A549 (cell line): ENCODE measurements at regions not wholly inside any gene's neighbourhood (a gene's known extent, or its start where the extent isn't known, plus 50 kb on each side); places are given as distances from the start of the nearest gene placed in this dataset.

Source experiments
- ATAC-seq, 2 experiments: fragments of 200-7000 bp in 1 of 2; fragments of >200 bp in 1 of 2; cut with Nextera tagmentation in 1 of 2; cut with Tn5 transposase in 1 of 2; 3 replicates each; pipeline versions ENCODE4 v1.8.0 to v1.9.1; 2018 to 2020; ENCODE audit warnings: mild to moderate bottlenecking in 1 of 2, moderate library complexity in 1 of 2
- CTCF ChIA-PET: fragments of 300-600 bp; sonication (Branson Sonifier 250); formaldehyde crosslinking; extraction: SDS; loops from one replicate; lab custom pipeline; 2021; ENCODE audit warnings: antibody characterized with exemption, inconsistent platforms; lab: Yijun Ruan, JAX
- POLR2A ChIA-PET: fragments of 350-600 bp; formaldehyde crosslinking; extraction: SDS; loops from one replicate; lab custom pipeline; 2021; ENCODE audit warnings: antibody characterized with exemption, inconsistent platforms; lab: Yijun Ruan, JAX
- DNase-seq, 2 experiments: peaks; one replicate each; pipeline versions ENCODE4 v3.0.0 to v3.0.0-alpha.2; 2011 to 2016; ENCODE audit warnings: low read depth in 1 of 2, low spot score in 1 of 2
- FAIRE-seq: peaks from 2 replicates; lab custom pipeline; 2011; peaks lifted over from hg19 to GRCh38; lab: Jason Lieb, UNC
- H3K27ac ChIP-seq, 2 experiments: fragments of >200 bp; sonication (Bioruptor Twin); formaldehyde crosslinking; 3 replicates each; pipeline ENCODE4 v1.5.1; 2016 to 2017
- H3K4me1 ChIP-seq: fragments of >200 bp; sonication (Bioruptor Twin); formaldehyde crosslinking; 3 replicates; pipeline ENCODE4 v1.6.1; 2016
- H3K4me2 ChIP-seq: fragments of >200 bp; sonication (Bioruptor Twin); formaldehyde crosslinking; 3 replicates; pipeline ENCODE4 v1.6.1; 2016
- H3K4me3 ChIP-seq: fragments of >200 bp; sonication (Bioruptor Twin); formaldehyde crosslinking; 3 replicates; pipeline ENCODE4 v1.5.1; 2016
- H3K9me3 ChIP-seq: fragments of >200 bp; sonication (Bioruptor Twin); formaldehyde crosslinking; 3 replicates; pipeline ENCODE4 v1.6.1; 2016
- ATOH8 ChIP-seq: fragments of 250-450 bp; sonication (Bioruptor Pico); IDR thresholded peaks from 2 replicates; pipeline ENCODE4 v1.5.0; 2020; ENCODE audit warnings: low read depth, mild to moderate bottlenecking, moderate library complexity
- BCL3 ChIP-seq: fragments of >200 bp; sonication (Bioruptor Twin); formaldehyde crosslinking; IDR thresholded peaks from 3 replicates; pipeline ENCODE4 v1.6.1; 2016
- CBX2 ChIP-seq: fragments of 200-600 bp; sonication (generic); IDR thresholded peaks from 2 replicates; pipeline ENCODE4 v1.6.1; 2016; ENCODE audit warnings: low read depth, mild to moderate bottlenecking, borderline replicate concordance
- CEBPB ChIP-seq, 2 experiments: fragments of >200 bp in 1 of 2; sonication (Bioruptor Twin) in 1 of 2; formaldehyde crosslinking in 1 of 2; IDR thresholded peaks; 2 replicates each; pipeline ENCODE4 v1.6.1; 2012 to 2016
- CHD2 ChIP-seq: fragments of 150-350 bp; IDR thresholded peaks from 2 replicates; pipeline ENCODE4 v1.6.1; 2014; ENCODE audit warnings: low read length; ENCODE audit not compliant: partially characterized antibody
- E2F6 ChIP-seq: IDR thresholded peaks from 2 replicates; pipeline ENCODE4 v1.6.1; 2012; ENCODE audit warnings: low read depth, borderline replicate concordance
- ELK1 ChIP-seq: fragments of 150-350 bp; IDR thresholded peaks from 2 replicates; pipeline ENCODE4 v1.6.1; 2014; ENCODE audit warnings: low read depth, mild to moderate bottlenecking, low read length
- GATA3 ChIP-seq: IDR thresholded peaks from 2 replicates; pipeline ENCODE4 v1.6.1; 2012; ENCODE audit warnings: borderline replicate concordance
- HES2 ChIP-seq: fragments of >200 bp; sonication (Bioruptor Twin); formaldehyde crosslinking; IDR thresholded peaks from 2 replicates; pipeline ENCODE4 v1.6.1; 2016
- HOXA7 ChIP-seq: fragments of 250-450 bp; sonication (Bioruptor Pico); IDR thresholded peaks from 2 replicates; pipeline ENCODE4 v1.5.0; 2020; ENCODE audit warnings: mild to moderate bottlenecking, moderate library complexity
- HOXB13 ChIP-seq: fragments of 250-450 bp; sonication (Bioruptor Pico); IDR thresholded peaks from 2 replicates; pipeline ENCODE4 v1.5.0; 2020; ENCODE audit warnings: low read depth, mild to moderate bottlenecking, moderate library complexity
- HOXB5 ChIP-seq: fragments of 250-450 bp; sonication (Bioruptor Pico); IDR thresholded peaks from 2 replicates; pipeline ENCODE4 v1.5.0; 2020; ENCODE audit warnings: mild to moderate bottlenecking, moderate library complexity
- MAX ChIP-seq: IDR thresholded peaks from 2 replicates; pipeline ENCODE4 v1.6.1; 2012
- PHF8 ChIP-seq: fragments of 200-600 bp; sonication (generic); IDR thresholded peaks from 2 replicates; pipeline ENCODE4 v1.6.1; 2016; ENCODE audit warnings: low read depth, mild to moderate bottlenecking, antibody characterized with exemption, moderate library complexity, borderline replicate concordance
- POLR2A ChIP-seq: IDR thresholded peaks from 2 replicates; pipeline ENCODE4 v1.6.1; 2012; ENCODE audit warnings: mild to moderate bottlenecking, low read length
- POLR2AphosphoS2 ChIP-seq: conservative IDR thresholded peaks from 2 replicates; pipeline ENCODE4 v1.6.1; 2012; ENCODE audit warnings: low read length, improper control_type of control experiment, inconsistent platforms
- SMC3 ChIP-seq: fragments of >200 bp; sonication (Bioruptor Twin); formaldehyde crosslinking; IDR thresholded peaks from 3 replicates; pipeline ENCODE4 v1.6.1; 2018; ENCODE audit warnings: inconsistent platforms
- USF2 ChIP-seq: fragments of 450-650 bp; IDR thresholded peaks from 2 replicates; pipeline ENCODE4 v1.6.1; 2014; ENCODE audit warnings: antibody characterized with exemption
- ZC3H11A ChIP-seq: fragments of 450-650 bp; IDR thresholded peaks from 2 replicates; pipeline ENCODE4 v1.6.1; 2014; ENCODE audit warnings: antibody characterized with exemption, mild to moderate bottlenecking
- ZNF302 ChIP-seq: fragments of 250-450 bp; sonication (Bioruptor Pico); IDR thresholded peaks from 2 replicates; pipeline ENCODE4 v1.9.0; 2021; ENCODE audit warnings: inconsistent platforms, mild to moderate bottlenecking, moderate library complexity
- ZSCAN20 ChIP-seq: fragments of 250-450 bp; sonication (Bioruptor Pico); IDR thresholded peaks from 2 replicates; pipeline ENCODE4 v1.8.0; 2022; ENCODE audit warnings: mild to moderate bottlenecking, moderate library complexity
- whole genome bisulfite sequencing: methylation state at CpG from one replicate; pipeline ENCODE4 v1.1.6; 2017; ENCODE audit errors: missing lambda C conversion rate; 5-methylcytosine and 5-hydroxymethylcytosine counted together

- TF ChIP-seq USF2 (no peak), ATOH8 (CRISPR knock-in tag) (no peak)
Measured at GRCh38 chr13:31869582-31869981, 130.3 kb downstream of the RXFP2 start (continued).

GRCh38 chr13:31870511-31870910 is 131.2 kb downstream of the RXFP2 start:
- FAIRE-seq (no peak), ATAC-seq (no peak)
- Histone ChIP-seq H3K4me3 (no peak overlapping the region), H3K4me2 (no peak overlapping the region), H3K4me1 (no peaks in the 10 kb centered on the region), H3K9me3 (no peaks in the 10 kb centered on the region), H3K27ac (no peak overlapping the region)
- WGBS = 0% methylated on average over 2 of the region's 2 CpGs
- TF ChIP-seq HES2 (no peak), CHD2 (no peak), GATA3 (no peak), SMC3 (no peak), HOXB13 (CRISPR knock-in tag) (no peak), ZNF302 (CRISPR knock-in tag) (no peak), MAX (no peak), ELK1 (no peak), POLR2A (no peak), HOXB5 (no peak), BCL3 (no peak), E2F6 (no peak), ZSCAN20 (CRISPR knock-in tag) (no peak), ATOH8 (CRISPR knock-in tag) (no peak), POLR2AphosphoS2 (no peak), CBX2 (no peak), CEBPB (IDR thresholded peaks at IDR 0.05) (no peak), PHF8 (no peak), HOXA7 (CRISPR knock-in tag) (no peak), ZC3H11A (no peak)
- TF ChIP-seq, all 56 proteins: peak for 0
- no peak for DNase-seq
- CTCF ChIA-PET = no interaction called here
- POLR2A ChIA-PET = no interaction called here
